Daoy (cell line): ENCODE measurements at regions not wholly inside any gene's neighbourhood (a gene's known extent, or its start where the extent isn't known, plus 50 kb on each side); places are given as distances from the start of the nearest gene placed in this dataset.

Source experiments
- DNase-seq: peaks from one replicate; pipeline ENCODE4 v3.0.0-alpha.2; 2015; ENCODE audit warnings: low read depth

DNA sequence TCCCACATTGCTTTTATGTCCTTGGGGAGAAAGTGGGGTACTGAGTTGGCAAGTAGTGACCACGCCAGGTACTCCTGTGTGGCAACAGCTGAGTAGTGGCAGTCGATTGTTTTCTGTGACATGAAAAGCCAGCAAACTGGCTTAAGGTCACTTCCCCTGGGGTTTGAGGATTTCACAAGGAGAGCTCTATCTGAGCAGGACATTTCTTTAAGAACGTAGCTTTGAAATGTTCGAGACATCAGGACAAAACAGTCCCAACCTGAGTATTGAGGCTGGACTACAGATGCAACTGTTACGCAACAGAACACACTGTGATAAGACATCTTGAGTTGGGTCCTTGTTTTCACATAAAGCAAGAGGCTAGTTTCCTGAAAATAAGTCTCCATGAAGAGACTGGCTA, 146.7 kb upstream of the KLF14 start:
- no peak for DNase-seq

DNA sequence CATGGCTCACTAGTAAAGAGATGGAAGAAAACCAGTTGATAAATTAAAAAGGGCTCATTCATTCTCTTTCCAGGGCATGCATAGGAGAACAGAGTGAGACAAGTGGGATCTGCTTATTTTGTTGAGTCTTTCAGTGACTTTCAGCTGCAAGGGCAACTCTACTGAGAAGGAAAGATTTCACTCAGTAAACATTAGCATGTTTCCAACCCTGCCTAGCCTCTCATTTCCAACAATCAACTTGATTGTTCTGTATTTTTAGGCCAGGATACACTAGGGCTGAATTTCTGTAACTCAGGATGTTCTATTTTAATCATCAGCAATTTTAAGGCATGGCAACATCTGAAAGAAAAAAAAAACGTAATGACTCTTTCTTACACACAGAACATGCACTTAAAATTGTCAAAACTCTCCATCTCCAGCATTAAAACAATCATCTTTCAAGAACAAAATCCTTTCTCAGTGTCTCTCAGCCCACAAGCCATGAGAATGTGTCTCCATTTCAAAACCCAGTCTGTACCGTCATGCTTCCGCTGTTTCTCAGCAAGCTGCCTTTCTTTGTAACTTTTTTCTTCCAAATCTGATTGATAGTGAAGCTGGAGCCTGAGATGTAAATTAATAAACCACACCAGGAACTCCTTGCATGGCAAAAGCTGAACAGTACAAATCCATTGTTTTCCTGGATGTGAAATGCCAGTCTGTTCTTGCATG, 147.2 kb upstream of the KLF14 start:
- no peak for DNase-seq

DNA sequence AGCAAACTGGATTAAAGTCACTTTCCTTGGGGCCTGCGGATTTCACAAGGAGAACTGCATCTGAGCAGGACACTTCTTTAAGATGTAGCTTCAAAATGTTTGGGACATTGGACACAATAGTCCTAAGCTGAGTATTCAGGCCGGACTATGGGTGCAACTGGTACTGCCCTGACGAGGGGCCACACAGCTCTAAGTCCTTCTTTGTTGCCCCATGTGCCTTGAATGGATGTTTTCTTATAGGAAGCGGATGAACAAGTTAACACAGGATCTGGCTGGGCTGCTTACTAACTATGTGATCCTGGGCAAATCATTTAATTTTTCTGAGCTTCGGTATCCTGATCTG, 147.8 kb upstream of the KLF14 start:
- no peak for DNase-seq

DNA sequence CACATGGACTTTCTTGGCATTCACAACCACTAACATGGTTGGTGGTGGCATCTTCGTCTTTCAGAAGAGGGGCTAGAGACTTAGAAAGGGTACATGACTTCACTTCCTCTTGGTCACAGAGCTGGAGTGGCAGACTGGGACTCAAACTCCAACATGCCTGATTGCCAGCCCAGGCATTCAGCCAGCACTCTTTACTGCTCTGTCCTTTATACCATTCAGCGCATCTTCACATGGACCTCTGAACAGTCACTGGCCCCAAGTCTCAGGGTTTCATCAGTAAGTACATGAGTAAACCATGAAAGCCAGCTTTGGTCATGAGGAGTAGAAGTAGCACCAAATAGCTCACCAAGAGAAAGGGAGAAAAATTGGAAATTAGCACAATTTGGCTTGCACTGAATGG, 148.4 kb upstream of the KLF14 start:
- DNase-seq: no peak

DNA sequence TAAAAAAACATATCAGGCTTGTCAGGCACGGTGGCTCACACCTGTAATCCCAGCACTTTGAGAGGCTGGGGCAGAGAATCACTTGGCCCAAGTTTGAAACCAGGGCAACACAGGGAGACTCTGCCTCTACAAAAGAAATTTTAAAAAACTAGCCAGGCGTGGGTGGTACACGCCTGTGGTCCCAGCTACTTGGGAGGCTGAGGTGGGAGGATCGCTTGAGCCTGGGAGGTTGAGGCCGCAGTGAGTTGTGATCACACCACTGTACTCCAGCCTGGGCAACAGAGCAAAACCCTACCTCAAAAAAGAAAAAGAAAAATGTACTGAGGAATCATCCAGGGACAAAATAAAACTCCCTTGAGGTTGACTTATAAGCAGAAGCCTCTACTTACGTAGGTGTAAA, 149.9 kb upstream of the KLF14 start:
- DNase-seq: no peak

DNA sequence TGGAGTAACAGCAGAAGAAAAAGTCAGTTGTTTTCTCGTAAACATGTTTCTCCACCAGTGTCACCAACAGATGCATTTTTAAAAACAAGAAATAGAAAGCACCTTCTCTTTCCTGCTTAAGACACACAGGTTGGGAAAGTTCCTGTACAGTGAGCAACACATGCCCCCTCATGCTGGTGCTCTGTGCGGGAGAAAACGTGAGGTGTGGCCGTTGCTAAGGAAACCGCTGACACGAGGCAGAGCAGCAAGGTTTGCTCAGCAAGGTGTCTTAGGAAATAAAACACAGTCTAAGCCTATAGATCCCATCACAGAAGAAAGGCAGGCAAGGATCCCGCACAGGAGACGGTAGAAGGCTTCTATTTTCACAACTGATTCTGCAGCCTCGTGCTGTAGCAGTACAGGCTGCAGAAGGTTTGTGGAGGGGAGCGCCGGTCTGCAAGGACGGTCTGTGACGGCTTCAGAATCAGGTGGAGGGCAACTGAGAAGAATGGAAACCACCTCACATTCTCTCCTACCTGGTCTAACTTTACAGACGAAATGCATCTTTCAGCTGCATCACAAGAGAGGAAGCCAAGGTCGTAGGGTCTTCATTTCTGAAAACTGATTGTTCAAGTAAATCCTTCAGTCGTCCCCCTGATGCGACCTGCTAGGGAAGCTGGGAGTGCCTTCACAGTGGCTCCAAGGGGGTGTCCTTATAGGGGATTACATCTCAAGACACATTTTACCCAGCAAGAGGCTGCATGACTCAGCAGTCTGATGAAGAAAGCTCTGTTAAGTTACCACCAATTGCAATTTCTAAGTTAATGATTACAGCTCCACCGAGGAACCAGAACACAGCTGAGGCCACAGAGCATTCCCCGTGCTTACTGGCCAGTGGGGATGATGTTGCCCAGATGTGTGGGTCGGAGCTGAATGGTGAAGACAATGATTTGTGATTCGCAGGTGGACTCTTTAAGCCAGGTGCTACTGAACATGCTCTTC, 150.7 kb upstream of the KLF14 start:
- DNase-seq: peak; percentile 22

DNA sequence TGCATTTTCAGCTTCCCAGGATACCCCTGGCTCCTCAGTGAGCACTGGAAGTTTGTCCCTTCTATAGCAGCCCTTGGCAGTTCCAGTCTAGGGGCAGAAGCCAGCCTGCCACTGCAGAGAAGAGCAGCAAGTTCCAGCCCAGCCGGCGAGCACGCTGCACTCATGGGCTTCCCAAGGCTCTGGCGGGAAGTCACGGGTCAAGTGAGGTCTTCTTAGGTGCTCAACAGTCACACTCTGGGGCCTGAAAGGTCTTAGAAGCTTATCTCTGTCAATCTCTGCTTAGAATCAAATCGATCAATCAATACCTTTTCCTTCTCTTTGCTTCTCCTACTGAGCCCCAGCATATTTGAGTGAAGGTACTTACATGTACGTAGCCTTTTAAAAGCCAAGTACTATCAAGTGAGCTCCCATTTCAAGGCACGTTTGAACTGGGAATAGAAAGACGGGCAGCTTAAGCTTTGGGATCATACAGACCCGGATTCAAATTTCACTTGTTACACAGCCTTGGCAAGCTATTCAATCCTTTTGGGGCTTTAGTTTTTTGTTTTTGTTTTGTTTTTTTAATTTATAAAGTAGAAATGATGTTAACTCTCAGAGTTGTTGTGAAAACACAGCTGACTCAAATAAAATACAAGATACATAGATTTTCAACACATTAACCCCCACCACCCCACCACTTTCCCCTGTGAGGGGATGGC, 152.6 kb upstream of the KLF14 start:
- peak; percentile 50 for DNase-seq

DNA sequence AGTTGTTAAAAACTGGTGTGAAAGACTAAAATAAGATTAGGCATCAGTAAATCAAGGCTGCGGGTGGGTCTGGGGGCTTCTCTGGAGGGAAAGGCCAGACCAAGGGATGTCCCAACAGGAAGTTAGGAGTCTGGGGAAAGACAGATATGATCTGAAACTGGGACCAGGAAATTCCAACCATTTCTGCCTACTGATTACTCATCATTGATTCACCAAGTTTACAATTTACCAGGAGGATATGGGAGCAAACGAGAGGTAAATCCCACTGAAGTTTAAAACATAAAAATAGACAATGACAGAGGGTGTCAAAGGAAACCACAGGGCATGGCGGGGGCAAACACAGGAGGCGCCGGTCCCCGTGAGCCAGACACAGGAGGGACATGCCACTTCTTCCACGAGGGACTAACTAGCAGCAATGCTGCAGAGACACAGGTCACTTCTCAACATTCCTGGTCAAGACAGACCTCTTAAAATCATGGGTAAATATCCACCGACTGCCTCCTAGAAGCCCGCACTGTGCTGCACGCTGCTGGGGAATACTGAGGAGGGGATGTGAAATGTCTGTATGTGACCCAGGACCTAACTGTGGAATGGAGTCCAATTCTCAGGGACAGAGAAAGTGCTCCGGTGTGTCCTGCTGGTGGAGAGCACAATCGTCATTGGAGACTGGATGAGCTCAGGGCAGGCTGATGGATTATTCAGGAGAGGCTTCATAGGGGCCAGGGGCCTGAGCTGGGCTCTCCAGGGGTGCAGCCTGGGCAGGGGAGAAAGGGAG, 153.4 kb upstream of the KLF14 start:
- peak; percentile 92 for DNase-seq

DNA sequence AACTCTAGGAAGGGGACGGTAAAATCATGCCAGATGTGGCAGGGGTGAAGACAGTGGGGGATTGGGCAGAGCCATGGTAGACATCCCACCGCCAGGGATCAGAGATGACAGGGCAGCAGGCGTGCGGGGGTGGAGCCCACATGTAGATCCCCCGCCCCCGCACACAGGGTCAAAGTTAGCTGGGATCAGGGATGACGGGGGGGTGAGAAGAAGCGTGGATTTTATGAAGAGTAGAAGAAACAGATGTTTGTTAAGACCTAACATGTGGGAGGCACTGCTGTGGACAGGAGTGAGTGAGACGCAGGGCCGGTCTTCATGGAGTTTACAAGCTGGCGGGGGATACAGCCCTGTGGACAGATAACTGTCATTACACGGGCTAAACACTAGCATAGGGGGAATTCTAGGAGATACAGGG, 154.0 kb upstream of the KLF14 start:
- DNase-seq: peak; percentile 80

DNA sequence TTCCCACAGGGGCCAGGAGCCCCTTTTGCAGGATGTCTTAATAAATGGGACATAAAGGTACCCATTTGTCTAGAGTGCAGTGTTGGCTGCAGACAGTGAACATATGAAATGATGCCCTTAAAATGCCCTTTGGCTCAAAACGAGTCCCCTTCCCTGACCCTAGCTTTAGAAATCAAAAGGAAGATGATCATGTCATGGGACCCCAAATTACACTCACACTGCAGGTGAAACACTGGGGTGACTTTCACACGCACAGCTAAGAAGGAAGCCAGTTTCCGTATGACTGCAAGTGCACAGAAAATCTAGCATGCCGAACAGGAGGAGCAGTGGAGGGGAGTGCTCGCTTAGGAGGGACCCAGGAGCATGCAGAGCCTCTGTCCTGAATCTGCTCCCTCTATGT, 154.5 kb upstream of the KLF14 start:
- peak; percentile 30 for DNase-seq

DNA sequence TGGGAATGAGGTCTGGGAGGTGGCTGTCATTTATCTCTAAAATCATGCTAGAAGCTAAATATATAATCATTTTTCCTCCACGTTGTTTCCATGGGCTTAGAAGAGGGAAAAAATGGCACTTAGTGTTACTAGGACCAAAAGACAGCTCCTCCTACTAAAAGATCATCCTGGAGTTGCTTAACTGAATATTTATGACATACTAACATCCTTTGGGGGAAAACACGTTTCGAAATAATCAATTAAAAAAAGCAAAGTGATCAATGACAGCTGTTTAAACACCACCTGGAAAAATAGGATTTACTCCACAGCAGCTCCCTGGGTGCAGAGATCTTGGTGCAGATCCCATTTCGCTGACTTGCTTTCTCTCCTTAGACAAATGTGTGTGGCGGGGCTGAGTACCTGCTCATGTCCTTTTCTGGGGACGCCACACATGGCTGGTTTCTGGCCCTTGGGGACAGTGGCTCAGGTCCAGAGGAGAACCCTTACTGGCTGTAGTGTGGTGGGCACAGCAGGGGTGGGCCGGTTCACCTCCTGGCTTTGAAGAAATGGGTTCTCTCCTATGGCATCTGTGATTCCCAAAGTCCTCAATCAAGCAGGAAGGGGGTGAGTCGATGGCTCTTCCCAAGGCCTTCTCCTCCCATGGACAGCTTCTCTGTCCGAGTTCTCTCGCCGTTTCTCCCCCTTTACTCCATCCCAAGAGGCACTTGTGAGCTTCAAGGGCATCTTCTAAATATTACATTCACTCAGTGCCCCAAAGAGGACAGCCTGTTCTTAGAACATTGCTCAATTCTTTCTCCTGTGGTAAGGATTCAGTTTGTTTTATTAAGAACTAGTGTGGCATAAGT, 156.4 kb upstream of the KLF14 start:
- peak; percentile 33 for DNase-seq

DNA sequence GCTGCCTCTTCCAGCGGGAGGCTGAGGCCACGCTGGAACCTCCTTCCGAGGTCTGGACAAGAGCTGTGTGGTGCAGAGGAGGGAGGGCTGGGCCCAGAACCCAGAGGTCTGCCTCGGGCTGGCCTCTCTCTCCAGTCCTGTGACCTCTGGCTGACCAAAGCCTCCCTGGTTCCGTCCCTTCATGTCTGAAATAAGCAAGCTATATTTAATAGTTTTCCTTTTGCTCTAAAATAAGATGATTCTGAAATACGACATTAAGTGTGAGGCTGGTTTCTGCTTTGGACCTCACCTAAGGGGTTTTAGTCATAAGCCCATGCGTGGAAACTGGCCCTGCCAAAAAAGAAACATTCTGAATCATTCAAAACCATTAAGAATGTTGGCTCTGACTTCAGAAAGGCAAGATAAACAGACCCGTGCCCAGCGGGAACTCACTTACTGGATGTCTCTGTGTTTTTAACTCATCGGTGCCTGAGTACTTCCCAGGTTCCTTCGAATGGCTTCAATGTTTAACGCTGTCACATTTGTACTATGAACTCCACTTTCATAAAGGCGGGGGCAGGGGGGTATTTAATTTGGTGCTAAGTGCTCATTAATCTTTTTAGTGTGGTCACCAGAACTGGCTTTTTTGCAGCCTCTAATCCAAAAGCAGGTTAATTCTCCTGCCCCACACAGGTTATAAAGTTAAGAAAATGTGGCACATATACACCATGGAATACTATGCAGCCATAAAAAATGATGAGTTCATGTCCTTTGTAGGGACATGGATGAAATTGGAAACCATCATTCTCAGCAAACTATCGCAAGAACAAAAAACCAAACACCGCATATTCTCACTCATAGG, 157.5 kb upstream of the KLF14 start:
- DNase-seq: peak; percentile 96

DNA sequence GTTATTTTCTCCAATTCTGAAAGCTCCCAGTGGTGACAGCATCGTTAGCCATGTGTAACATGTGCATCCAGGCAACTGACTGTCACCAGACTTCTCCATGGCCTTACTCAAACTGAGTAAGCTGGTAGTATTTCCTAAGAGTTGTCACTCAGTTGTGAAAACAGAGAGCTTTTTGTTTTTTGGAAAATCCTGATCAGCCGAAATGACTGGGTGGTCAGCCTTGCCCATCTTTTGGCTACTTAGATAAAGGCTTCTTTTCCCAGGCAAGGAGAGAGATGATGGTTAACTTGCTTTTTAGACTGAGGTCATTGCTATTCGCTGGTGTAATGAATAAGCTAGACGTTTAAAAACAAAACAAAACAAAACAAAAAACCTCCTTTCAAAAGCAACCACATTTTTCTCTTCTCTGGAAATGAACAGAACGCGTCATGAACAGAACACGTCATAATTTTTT, 159.5 kb upstream of the KLF14 start:
- peak; percentile 58 for DNase-seq

DNA sequence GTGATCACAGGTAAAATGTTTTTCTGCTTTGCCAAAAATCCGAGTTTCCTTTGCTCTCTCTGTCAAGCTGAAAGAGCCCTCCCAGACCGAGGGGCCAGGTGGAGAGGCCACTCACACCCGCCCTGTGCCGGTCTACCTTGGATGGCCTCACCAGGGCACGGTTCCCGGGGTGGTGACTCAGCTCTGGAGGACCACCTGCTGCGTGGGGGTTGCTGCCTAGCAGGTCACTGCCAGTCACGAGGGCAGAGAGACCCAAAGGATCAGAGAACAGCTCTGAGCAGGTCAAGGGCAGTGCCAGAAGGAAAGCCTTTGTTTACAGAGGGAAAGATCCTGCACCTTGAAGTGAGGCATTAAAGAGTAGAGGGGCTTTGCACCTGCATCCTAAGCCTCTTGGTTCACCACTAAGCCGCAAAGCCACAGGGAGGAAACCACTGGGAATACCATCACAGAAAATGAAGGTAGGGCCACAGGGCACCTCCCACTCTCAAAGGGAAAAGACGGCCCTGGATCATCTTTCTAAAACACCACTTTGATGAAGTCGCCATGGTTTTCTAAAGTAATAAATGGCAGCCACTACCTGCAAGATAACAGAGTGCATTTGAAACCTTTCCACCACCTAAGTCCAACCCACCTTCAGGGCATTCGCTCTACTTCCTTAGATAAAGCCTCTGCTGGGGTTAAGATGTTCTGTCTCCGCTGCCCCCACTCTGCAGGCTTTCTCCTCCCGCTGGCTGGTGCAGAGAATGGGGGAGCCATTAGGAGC, 160.3 kb upstream of the KLF14 start:
- DNase-seq: peak; percentile 99

DNA sequence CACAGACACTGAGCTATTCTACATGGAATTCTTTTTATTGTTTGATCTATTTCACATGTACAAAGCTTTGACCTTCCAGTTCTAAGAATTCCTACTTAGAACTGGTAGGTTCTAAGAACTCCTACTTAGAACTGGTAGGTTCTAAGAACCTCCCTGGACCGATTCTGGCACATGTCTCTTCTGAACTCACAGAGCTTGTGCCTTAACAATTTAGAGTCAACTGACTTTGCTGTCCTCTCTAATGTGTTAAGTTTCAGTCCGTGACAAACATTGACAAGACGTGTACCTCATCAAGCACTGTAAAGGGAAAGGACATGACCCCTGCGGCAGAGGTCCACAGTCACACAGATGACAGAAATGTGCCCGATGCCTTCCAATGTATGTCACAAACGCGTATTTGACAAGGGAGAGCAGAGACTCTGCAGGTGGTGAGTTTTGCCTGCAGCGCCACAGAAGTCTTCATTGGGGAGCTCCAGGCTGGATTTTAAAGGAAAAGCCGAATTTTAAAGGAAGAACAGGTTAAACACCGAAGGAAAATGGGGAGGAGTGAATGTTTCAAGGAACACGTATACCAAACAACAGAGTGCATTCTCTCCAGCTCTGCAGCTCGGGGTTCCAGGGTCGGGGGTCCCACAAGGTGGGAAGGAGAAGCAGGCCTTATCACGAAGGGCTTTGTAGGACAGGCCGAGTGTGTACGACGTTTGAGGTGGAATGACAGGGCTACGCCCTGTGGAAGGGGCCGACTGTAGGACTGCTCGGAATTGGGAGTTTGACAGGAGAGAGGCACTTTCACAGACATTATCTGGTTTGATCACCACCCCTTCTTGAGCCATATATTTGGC, 161.1 kb upstream of the KLF14 start:
- peak; percentile 16 for DNase-seq

DNA sequence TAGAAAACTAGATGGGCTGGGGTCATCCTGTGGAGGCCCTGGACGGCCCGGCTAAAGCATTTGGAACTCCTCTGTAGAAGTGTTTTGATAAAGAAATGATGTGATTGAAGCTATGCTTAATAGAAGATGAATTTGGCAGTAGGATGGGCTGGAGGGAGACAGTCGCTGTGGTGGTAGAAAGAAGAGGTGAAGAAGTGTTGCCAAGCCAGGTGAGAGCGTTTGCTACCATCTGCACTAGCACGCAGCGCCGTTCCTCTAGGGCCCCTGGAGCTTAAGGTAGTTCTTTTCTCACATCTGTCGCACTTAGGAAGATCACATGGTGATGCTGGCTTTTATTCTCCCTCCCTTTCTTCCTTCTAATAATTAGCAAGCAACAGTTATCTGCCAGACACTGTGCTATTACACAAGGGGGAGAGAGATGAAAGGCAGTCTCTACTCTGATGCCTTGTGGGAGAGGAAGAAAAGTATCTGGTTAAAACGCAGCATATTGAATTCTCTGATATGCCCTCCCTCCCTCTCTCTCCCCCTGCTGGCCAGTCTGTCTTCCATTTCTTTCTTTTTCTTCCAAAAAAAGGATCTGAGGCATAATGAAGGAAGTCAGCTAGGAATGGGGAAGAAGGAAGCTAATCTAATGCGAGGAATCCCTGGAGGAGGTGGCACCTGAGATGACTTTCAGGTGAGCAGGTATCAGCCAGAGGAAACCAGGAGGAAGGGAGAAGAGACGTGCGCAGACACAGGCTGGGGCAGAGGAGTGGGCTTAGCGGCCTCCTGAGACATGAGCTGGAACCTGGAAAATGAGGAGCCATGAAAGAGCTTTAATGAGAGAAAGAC, 162.3 kb upstream of the KLF14 start:
- DNase-seq: peak; percentile 37

DNA sequence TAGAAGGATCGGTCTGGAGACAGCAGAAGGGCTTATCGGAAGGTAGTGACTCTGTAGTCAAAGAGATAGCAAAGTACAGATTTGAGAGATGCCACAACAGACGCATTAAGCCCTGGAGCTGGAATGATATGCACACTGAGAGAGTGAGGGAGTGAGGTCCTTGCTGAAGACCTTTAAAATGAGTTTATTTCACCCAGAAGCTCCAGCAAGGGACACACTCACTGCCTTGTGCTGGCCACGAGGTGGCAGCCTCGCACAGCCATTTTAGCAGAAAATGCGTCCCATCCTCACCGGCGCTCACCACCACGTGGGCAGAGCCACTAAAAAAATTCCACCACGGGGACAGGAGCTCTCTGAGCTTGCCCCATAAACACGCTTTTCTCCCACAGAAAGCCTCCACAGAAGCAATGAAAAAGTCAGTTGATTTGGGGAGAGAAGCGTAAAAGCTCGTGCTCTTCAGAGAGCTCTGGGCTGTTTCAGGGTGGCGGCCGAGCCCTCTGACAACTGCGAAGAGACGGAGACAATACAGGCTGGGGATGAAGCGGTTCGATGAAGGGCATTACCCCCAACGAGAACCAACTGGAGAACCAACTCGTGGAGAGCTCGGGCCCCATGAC, 163.0 kb upstream of the KLF14 start:
- peak; percentile 91 for DNase-seq
